H54 (cell line): ENCODE measurements at regions not wholly inside any gene's neighbourhood (a gene's known extent, or its start where the extent isn't known, plus 50 kb on each side); places are given as distances from the start of the nearest gene placed in this dataset.

Experiments
- DNase-seq: peaks from one replicate; pipeline ENCODE4 v3.0.0; 2011; ENCODE audit warnings: low spot score, mixed read lengths; ENCODE audit not compliant: insufficient read length
- FAIRE-seq: peaks from 3 replicates; lab custom pipeline; 2011; peaks lifted over from hg19 to GRCh38; lab: Jason Lieb, UNC
- POLR2A ChIP-seq: IDR thresholded peaks from 2 replicates; pipeline ENCODE4 v1.6.1; 2011; ENCODE audit warnings: low read depth, mild to moderate bottlenecking, low read length

DNA sequence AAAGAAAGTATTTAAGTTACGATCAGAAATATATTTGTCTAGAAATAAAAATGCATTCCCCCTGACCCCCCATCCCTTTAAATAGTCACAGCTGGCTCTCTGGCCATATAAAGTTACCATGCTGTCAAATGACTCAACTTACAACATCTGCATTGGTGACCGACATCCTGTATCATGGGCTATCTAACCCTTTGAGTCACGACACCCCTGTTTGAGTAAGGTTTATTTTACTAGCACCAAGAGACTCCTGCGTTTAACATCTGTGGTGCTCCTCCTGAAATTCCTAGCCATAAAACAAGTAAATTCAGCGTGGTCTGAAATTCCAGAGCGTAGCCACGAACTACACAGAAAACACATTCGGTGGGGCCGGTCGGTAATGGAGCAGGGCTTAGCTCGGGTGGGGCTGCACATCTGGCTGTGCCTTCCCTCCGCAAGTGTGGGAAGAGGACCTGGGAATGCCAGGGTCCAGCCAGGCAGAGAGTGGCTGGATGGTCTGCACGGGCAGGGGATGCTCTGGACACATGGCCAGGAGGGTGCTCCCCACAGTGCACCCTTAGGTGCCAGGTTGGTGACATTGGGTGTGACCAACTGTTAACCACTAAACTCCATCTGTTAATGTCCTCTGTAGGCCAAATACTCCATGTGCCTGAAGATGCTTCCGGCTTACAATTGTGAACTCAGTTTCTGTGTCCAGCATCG is 53.0 kb upstream of the CLDN14 start:
- TF ChIP-seq POLR2A, result no peak
- DNase-seq, result no peak
- no peak for FAIRE-seq

DNA sequence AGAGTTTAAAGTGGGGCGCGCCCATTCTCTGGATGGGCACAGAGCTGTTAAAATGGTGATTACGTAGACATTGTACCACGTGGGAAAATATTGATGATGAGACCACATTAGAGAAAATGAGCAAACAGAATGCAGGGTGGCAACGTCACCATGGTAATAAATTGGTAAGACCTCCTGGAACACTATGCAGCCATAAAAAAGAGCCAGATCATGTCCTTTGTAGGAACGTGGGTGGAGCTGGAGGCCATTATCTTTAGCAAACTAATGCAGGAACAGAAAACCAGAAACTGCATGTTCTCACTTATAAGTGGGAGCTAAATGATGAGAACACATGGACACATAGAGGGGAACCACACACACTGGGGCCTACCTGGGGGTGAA is 53.5 kb upstream of the CLDN14 start:
- FAIRE-seq, result no peak
- no peak for DNase-seq

DNA sequence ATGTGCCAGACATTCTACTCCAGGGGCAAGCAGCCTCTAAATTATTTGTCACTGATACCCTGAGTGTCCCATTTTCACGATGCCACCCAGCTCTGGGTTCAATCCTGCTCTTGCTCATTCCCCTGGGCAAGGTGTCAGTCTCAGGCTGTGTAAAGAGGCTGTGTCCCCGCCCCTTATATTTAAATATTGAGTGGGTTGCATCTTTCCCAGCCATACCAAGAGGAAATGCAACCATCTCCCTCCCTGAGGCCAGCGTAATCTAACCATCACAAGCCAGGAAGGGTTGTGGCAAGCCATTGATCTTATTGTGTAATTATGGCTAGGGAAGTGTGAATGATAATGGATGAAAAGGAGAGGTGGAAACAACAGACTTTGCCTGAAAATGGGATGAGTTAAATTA is 54.7 kb upstream of the CLDN14 start:
- TF ChIP-seq POLR2A, result no peak
- DNase-seq, result no peak
- no peak for FAIRE-seq

More for the DNA sequence above, 53.5 kb upstream of the CLDN14 start:
- no peak for TF ChIP-seq POLR2A

DNA sequence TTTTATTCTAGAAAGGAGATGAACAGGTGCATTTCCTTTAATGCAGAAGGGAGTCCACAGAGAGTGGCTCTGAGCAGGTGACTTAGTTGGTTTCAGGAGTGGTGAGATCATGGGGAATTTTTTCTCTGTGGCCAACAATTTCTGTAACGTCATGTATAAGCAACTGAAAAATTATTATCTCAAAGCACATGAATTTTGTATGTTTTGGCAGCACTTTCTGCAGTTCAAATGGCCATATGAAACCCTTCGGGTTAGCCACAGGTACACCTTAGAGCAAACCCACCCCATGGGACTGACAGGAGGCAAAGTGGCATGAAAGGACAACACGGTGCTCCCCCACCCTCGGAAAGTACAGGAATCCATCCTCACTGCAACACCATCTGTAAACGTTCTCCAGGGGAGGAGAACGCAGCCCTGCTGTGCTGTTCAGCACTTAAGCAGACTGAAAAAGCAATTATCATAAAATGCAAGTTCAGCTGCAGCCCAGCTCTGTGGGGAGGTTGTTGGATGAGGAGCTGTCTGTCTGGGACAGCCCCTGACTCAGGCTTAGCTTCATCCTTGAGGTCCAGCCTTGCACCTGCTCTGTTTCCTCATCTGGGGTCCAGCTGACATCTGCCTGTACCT is 55.8 kb upstream of the CLDN14 start:
- DNase-seq (no peak), FAIRE-seq (no peak)
- no peak for TF ChIP-seq POLR2A

DNA sequence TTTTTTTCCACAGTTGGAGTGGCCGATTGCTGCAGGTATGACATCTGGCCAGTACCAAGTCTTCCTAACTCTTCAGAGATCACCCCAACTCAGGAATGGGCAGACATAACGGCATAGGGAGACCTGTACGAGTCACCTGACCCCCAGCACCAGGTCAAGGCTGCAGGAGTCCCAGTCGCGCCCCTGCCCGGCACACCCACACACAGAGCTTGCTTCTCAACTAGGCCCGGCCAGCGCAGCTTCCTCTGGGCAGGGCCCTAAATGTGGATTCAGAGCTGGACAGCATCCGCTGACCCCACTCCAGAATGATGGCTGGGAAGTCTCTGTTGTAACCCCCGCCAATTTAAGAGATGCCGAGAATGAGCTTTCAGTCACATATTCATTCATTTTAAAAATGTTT is 58.8 kb upstream of the CLDN14 start:
- FAIRE-seq (no peak), DNase-seq (no peak)
- TF ChIP-seq POLR2A, result no peak

DNA sequence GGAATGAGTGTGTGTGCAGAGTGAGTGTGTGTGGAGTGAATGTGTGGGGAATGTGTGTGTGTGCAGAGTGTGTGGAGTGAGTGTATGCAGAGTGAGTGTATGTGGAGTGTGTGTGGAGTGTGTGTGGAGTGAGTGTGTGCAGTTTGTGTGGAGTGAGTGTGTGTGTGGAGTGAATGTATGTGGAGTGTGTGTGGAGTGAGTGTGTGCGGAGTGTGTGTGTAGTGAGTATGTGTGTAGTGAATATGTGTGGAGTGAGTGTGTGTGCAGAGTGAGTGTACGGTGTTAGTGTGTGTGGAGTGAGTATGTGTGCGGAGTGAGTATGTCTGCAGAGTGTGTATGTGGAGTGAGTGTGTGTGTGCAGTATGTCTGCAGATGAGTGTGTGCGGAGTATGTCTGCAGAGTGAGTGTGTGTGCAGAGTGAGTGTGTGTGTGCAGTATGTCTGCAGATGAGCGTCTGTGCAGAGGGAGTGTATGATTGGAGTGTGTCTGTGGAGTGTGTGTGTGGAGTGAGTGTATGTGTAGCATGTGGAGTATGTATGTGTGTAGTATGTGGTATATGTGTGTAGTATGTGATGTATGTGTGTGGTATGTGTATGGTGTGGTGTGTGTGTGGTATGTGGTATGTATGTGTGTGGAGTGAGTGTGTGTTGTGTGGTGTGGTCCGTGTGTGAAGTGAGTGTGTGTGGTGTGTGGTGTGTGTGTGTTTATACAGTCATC is 59.7 kb upstream of the CLDN14 start:
- FAIRE-seq (no peak), DNase-seq (no peak)
- no peak for TF ChIP-seq POLR2A

DNA sequence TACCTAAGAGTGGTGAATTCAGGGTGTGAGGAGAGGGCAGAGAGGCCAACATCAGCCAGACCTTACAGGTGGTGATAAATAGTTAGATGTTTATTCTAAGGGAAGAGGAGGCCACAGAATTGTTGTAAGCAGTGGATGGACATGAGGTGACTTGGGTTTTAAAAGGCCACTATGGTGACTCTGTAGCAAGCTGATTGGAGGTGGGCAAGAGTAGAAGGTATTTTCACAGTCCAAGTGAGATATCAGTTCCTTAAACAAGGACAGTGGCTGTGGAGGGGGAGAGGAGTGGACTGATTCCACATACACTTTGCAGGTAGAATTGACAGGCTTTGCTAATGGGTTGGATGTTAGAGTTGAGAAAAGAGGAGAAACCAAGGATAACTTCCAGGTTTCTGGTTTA is 60.8 kb upstream of the CLDN14 start:
- DNase-seq, result no peak
- no peak for TF ChIP-seq POLR2A
- FAIRE-seq, result no peak

DNA sequence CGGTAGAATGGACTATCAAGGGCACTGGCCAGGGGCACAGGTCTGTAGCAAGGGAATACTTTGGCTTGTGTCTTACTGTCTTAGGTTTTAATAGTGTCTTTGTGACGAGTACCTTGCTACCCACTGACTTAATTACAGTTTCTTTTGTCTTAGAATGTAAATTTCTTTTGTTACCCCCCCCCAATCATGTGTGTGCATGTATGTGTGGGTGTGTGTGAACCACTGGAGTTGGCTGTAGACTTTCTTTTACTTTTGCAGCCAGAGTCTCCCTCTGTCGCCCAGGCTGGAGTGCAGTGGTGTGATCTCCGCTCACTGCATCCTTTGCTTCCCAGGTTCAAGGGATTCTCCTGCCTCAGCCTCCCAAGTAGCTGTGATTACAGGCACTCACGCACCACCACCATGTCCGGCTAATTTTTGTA is 61.8 kb upstream of the CLDN14 start:
- no peak for DNase-seq
- no peak for FAIRE-seq
- TF ChIP-seq POLR2A, result no peak

DNA sequence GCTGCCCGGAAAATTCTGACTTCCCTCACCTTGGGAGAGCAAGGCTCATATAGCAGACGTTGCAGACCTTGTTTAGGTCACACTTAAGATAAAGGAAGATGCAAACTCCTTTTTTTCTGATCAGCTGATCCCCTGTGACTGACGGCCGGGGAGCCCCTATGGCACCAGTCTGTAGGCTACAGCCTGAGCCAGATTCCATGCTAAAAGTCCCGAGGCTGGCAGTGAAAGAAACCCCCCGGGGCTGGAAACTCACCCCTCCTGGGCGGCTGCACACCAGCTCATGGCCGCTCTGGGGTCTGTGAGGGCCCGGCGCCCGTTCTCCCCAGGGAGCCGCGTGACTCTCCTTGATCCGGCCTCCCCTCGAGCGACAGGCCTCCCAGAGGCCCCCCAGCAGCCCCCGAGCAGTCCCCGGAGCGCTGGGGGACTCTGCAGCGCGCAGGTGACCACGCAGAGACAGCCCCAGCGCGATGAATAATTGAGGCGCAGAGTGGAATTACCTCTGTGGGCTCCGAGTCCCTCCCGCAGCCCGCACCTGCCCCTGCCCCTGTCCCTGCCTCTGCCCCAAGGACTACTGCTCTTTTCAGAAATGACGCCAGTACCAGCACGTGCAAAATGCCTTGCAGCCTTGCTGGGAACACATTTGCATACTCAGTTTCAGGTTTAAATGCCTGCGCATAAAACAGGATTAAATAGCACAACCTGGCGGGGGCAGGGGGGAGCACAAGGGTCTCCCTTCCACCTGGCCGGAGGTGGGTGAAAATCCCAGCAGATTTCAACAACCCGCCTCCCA is 62.6 kb upstream of the CLDN14 start:
- no peak for TF ChIP-seq POLR2A
- FAIRE-seq (no peak), DNase-seq (no peak)

DNA sequence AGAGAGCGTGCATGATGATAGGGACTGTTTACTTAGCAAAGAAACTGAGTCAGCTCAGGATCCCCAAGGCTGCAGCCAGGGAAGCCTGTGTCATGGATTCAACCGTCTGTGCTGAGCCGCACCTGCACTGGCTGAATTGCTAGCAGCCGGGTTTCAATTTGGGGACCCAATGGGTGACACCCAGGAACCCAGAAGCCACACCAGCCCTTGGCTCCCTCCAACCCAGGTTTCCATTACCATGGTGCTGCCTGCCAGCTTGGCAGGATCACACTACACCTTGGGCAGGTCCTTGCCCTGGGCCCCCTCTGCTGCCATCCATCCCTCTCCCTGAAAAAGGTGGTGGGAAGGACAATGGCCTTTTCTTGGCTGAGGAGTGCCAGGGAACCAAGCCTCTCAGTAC is 64.0 kb upstream of the CLDN14 start:
- no peak for TF ChIP-seq POLR2A
- no peak for FAIRE-seq
- no peak for DNase-seq

DNA sequence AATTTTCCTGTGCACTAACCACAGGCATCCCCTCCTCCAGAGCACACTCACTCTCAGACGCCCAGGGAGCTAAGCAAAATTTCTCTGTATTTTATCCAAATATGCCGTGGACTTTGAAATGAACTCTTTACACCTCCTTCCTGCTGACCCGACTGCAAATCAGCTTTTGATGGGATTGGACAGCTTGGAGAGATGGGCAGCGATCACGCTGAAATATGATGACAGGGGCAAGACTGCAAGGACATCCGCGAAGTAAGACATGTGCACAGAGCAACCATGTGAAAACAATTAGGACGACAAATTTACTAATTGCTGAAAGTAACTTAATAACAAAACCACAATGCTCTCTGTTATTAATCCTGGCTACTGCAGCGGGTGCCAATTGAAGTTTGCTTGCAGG is 64.6 kb upstream of the CLDN14 start:
- no peak for DNase-seq
- FAIRE-seq, result no peak
- TF ChIP-seq POLR2A, result no peak

DNA sequence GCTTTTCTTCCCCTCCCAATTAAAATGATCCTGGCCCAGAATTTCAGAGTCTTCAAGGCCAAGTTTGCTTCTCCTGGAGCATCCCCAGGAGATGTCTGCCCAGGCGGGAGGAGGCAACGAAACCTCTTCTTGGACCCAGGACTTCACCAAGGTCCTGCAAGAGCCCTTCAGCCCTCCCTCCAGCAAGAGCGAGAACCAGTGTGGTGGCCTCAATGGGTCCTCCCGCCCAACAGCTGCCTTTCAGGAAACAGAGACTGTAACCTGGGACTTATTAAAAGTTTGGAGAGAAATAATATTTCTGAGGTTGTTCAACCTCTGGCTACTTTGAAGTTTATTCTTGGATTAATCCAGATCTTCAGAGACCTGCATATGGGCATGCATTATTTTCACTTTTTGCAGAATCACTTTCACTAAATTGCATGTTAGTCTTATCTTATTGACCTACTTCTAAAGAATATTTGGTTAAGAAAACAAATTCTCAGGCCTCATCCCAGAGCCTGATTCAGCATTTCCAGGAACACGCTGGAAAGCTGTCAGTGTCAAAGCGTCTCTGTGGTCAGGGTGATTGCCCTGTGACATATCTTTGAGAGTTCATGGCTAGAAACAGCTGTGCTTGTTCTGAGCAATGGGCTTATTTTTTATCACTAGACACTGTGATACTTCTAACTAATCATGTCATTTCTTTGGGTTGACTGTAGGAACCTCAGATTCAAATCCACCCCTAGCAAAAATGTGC is 66.0 kb upstream of the CLDN14 start:
- no peak for TF ChIP-seq POLR2A
- DNase-seq, result no peak
- no peak for FAIRE-seq

DNA sequence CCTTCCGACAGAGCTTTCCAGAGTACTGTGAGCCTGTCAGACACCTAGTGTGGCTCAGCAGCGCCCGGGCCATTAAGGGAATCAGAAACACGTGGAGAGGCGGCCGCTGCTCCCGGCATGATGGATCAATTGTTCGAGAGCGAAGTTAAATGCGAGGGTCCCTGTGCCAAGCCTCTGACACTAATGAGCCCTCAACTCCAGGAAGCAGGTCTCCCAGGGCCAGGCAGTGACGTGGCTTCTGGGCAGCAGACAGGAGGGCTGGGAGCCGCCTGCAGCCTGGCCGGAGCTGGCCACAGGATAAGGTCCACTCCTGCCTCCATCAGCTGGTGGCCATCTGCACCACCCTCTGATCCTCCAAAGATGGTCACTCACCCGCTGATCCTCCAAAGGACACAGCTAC is 67.5 kb upstream of the CLDN14 start:
- FAIRE-seq, result no peak
- DNase-seq, result no peak
- TF ChIP-seq POLR2A, result no peak
